K562 (cell line): ENCODE measurements at regions not wholly inside any gene's neighbourhood (a gene's known extent, or its start where the extent isn't known, plus 50 kb on each side); places are given as distances from the start of the nearest gene placed in this dataset.
A peak's percentile ranks its signal among the peaks of the same experiment; 100 is the strongest.

Experiments
- ATAC-seq: fragments of 200-7000 bp; cut with Tn5 transposase; 3 replicates; pipeline ENCODE4 v1.9.1; 2020; ENCODE audit warnings: moderate library complexity
- BruUV-seq: library from RNA; stranded (reverse); fragments of 400-500 nt; replicated peaks from 2 replicates; lab custom pipeline; 2021; lab: Mats Ljungman, UMichigan
- CTCF ChIA-PET: fragments of 300-600 bp; formaldehyde crosslinking; extraction: SDS; loops from one replicate; lab custom pipeline; 2021; ENCODE audit warnings: low intra/inter-chr PET ratio; lab: Yijun Ruan, JAX
- POLR2A ChIA-PET: fragments of 300-600, 350-650 bp; sonication (Branson Sonifier 250); formaldehyde crosslinking; extraction: SDS; loops from one replicate; lab custom pipeline; 2021; ENCODE audit warnings: antibody characterized with exemption, inconsistent platforms; lab: Yijun Ruan, JAX
- DNase-seq, 4 experiments: peaks; one replicate each; pipeline versions ENCODE4 v3.0.0 to v3.0.0-alpha.2; 2011 to 2018; ENCODE audit warnings: low spot score in 3 of 4, mixed read lengths in 3 of 4; ENCODE audit errors: extremely low read depth in 1 of 4
- FAIRE-seq: peaks from 2 replicates; lab custom pipeline; 2011; peaks lifted over from hg19 to GRCh38; lab: Jason Lieb, UNC
- H2AFZ ChIP-seq: 2 replicates; pipeline ENCODE4 v1.6.0; 2011; ENCODE audit warnings: low read depth, low read length, control low read depth, inconsistent platforms
- H3K27ac ChIP-seq: fragments of 200-600 bp; 3 replicates; pipeline ENCODE4 v1.8.0; 2011; ENCODE audit warnings: low read depth, mild to moderate bottlenecking, control low read depth, inconsistent platforms, low read length, moderate library complexity, mixed read lengths; ENCODE audit errors: extremely low read depth
- H3K27me3 ChIP-seq, 2 experiments: fragments of 300-600 bp in 1 of 2; 2 replicates in 1 of 2; 3 replicates in 1 of 2; pipeline versions ENCODE4 v1.6.0 to v1.8.0; 2011; ENCODE audit warnings: inconsistent platforms in 2 of 2, low read length in 2 of 2, mild to moderate bottlenecking in 1 of 2, mixed read lengths in 1 of 2, moderate library complexity in 1 of 2; ENCODE audit not compliant: control insufficient read depth in 2 of 2, insufficient read depth in 2 of 2
- H3K36me3 ChIP-seq: fragments of 300-600 bp; 3 replicates; pipeline ENCODE4 v1.8.0; 2011; ENCODE audit warnings: mild to moderate bottlenecking, low read length, inconsistent platforms; ENCODE audit not compliant: control insufficient read depth, insufficient read depth
- H3K4me1 ChIP-seq, 2 experiments: fragments of 200-600 bp in 1 of 2; replicated peaks in 1 of 2; 2 replicates in 1 of 2; 3 replicates in 1 of 2; pipeline versions ENCODE4 v1.5.1 to v1.8.0; 2011; ENCODE audit warnings: inconsistent platforms in 2 of 2, low read length in 2 of 2, mild to moderate bottlenecking in 1 of 2, mixed read lengths in 1 of 2, moderate library complexity in 1 of 2; ENCODE audit not compliant: control insufficient read depth in 2 of 2, insufficient read depth in 2 of 2
- H3K4me2 ChIP-seq: 2 replicates; pipeline ENCODE4 v1.6.1; 2011; ENCODE audit warnings: low read length, control low read depth, inconsistent platforms, mixed read lengths; ENCODE audit not compliant: insufficient read depth
- H3K4me3 ChIP-seq: fragments of 200-600 bp; sonication (generic), shearing (Covaris generic); 2 replicates; pipeline ENCODE4 v1.5.1; 2016; ENCODE audit warnings: control low read depth, inconsistent platforms
- H3K79me2 ChIP-seq: fragments of 200-600 bp; 3 replicates; pipeline ENCODE4 v1.8.0; 2011; ENCODE audit warnings: low read length, inconsistent platforms; ENCODE audit not compliant: control insufficient read depth, insufficient read depth
- H3K9ac ChIP-seq, 2 experiments: 2 replicates each; pipeline versions ENCODE4 v1.6.0 to v1.6.1; 2011; ENCODE audit warnings: low read depth in 2 of 2, low read length in 2 of 2, control low read depth in 1 of 2, inconsistent platforms in 1 of 2, mild to moderate bottlenecking in 1 of 2, mixed read lengths in 1 of 2; ENCODE audit not compliant: insufficient read depth in 1 of 2
- H3K9me1 ChIP-seq: one replicate; pipeline ENCODE4 v1.6.0; 2011; ENCODE audit warnings: inconsistent platforms, mild to moderate bottlenecking, low read length, moderate library complexity; ENCODE audit not compliant: control insufficient read depth, insufficient read depth
- H3K9me3 ChIP-seq: replicated peaks from 2 replicates; pipeline ENCODE4 v1.5.1; 2011; ENCODE audit warnings: low read depth, low read length, inconsistent platforms; ENCODE audit not compliant: control insufficient read depth, insufficient read depth
- H4K20me1 ChIP-seq: replicated peaks from 2 replicates; pipeline ENCODE4 v1.6.1; 2011; ENCODE audit warnings: low read length, inconsistent platforms, mixed read lengths; ENCODE audit not compliant: control insufficient read depth, insufficient read depth
- ASH1L ChIP-seq: fragments of 450-650 bp; IDR thresholded peaks from 2 replicates; pipeline ENCODE4 v1.6.1; 2018; ENCODE audit warnings: borderline replicate concordance, mild to moderate bottlenecking, low read depth; ENCODE audit not compliant: partially characterized antibody
- ATF1 ChIP-seq, 2 experiments: fragments of 450-650 bp in 1 of 2; IDR thresholded peaks; 2 replicates each; pipeline ENCODE4 v1.6.1; 2016; ENCODE audit warnings: missing compliant biosample characterization in 1 of 2, missing genetic modification characterization in 1 of 2
- CC2D1A ChIP-seq: fragments of 450-650 bp; IDR thresholded peaks from 2 replicates; pipeline ENCODE4 v1.6.1; 2017; ENCODE audit warnings: mild to moderate bottlenecking
- RHOXF2B ChIP-seq: fragments of 250-450 bp; sonication (Bioruptor Pico); conservative IDR thresholded peaks from 2 replicates; pipeline ENCODE4 v1.5.1; 2021
- TEAD2 ChIP-seq: fragments of 450-650 bp; IDR thresholded peaks from 2 replicates; pipeline ENCODE4 v1.6.1; 2016; ENCODE audit warnings: missing genetic modification characterization, control low read depth, missing compliant biosample characterization
- WGBS: fragments of 100-300 bp; shearing (Covaris generic); methylation state at CpG from one replicate; pipeline ENCODE4 v1.1.6; 2016; ENCODE audit warnings: low coverage, mixed read lengths; ENCODE audit not compliant: insufficient coverage; ENCODE audit errors: missing lambda C conversion rate; 5-methylcytosine and 5-hydroxymethylcytosine counted together
- in situ Hi-C: fragments of 300-500 bp; cut with MboI; formaldehyde crosslinking; loops from 4 replicates; pipeline ENCODE4 v1.15.0; 2018; ENCODE audit warnings: inconsistent platforms, mixed read lengths
- intact Hi-C: fragments of 100-400 bp; cut with micrococcal nuclease; formaldehyde crosslinking; loops from 2 replicates; pipeline ENCODE4 v1.14.2; 2022
- TF ChIP-seq, protein P1 (sequence below): sonication (generic); formaldehyde crosslinking; IDR thresholded peaks from 2 replicates; pipeline ENCODE4 v1.5.0; 2020; ENCODE audit warnings: missing genetic modification reagents
- TF ChIP-seq, protein P2 (sequence below): fragments of 250-450 bp; sonication (Bioruptor Pico); IDR thresholded peaks from 2 replicates; pipeline ENCODE4 v1.5.0; 2022; ENCODE audit warnings: mild to moderate bottlenecking
- TF ChIP-seq, protein P3 (sequence below): sonication (generic); formaldehyde crosslinking; IDR thresholded peaks from 2 replicates; pipeline ENCODE4 v1.8.0; 2022; ENCODE audit warnings: mild to moderate bottlenecking, missing genetic modification reagents

- CTCF ChIA-PET = no interaction called here
- no peak overlapping the region for H2AFZ ChIP-seq
- ATAC-seq (peak; percentile 55), DNase-seq (peak in 1 of 4 experiments; percentile 21), FAIRE-seq (no peak)
- H3K4me2 ChIP-seq = no peak overlapping the region
- no peaks in the 10 kb centered on the region for H4K20me1 ChIP-seq
- H3K9me1 ChIP-seq = no peaks in the 10 kb centered on the region
- 16% methylated on average over 5 of the region's 5 CpGs for WGBS
- H3K4me1 ChIP-seq = peaks cover 2 to 12% of the 10 kb centered on the region in 2 experiments; a peak in 4 of 5 replicates
- no peak overlapping the region for H3K27ac ChIP-seq
- H3K36me3 ChIP-seq = no peaks in the 10 kb centered on the region
- POLR2A ChIA-PET = no interaction called here
- intact Hi-C loops (no loop called here), in situ Hi-C loops (no loop called here)
- H3K9me3 ChIP-seq = no peaks in the 10 kb centered on the region
- no peak overlapping the region for H3K9ac ChIP-seq
- H3K79me2 ChIP-seq = no peaks in the 10 kb centered on the region
- no peak overlapping the region for H3K4me3 ChIP-seq
- BruUV-seq = no TSS peak
- H3K27me3 ChIP-seq = peaks cover 6 to 37% of the 10 kb centered on the region in 2 experiments; a peak in 4 of 5 replicates
- no peak for TF ChIP-seq CC2D1A
- no peak for TF ChIP-seq RHOXF2B (CRISPR knock-in tag)
- TF ChIP-seq, protein P1, sequence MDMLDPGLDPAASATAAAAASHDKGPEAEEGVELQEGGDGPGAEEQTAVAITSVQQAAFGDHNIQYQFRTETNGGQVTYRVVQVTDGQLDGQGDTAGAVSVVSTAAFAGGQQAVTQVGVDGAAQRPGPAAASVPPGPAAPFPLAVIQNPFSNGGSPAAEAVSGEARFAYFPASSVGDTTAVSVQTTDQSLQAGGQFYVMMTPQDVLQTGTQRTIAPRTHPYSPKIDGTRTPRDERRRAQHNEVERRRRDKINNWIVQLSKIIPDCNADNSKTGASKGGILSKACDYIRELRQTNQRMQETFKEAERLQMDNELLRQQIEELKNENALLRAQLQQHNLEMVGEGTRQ (CRISPR knock-in tag) = no peak
- TF ChIP-seq, all 486 proteins: peak for 0
Measured at GRCh38 chr6:105985098-105985815, 100.9 kb upstream of the PRDM1 start.

DNA sequence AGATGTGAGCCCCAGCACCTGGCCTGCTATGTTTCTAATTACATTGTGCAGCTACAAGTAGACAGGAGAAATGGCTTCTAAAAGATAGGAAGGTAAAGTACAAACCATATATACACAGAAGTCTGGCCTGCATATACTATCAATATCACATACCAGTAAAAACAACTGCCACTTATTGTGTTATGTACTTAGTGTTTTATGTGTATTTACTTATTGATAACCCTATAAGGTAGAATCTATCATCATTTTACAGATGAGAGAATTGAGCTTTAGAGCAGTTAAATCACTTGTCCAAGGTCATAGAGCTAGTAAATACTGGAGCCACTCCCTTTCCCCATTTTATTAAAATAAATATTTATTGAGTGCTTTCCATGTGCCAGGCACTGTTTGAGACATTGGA is 102.4 kb upstream of the PRDM1 start:
- H3K27ac ChIP-seq = no peak overlapping the region
- no peak overlapping the region for H3K9ac ChIP-seq
- no peak for FAIRE-seq
- H3K4me3 ChIP-seq = no peak overlapping the region
- intact Hi-C loops (no loop called here), in situ Hi-C loops (no loop called here)
- ChIA-PET CTCF (no interaction called here), POLR2A (interaction anchor here (1.2 kb wide), 1 partner anchor 9 kb away, joined by 3 read pairs; no protein-coding TSS in a partner anchor)
- peaks cover 7 to 37% of the 10 kb centered on the region in 2 experiments; a peak in 4 of 5 replicates for H3K27me3 ChIP-seq
- H2AFZ ChIP-seq = no peak overlapping the region
- no peaks in the 10 kb centered on the region; the same call in 1 of the 2 replicates for H3K9me3 ChIP-seq
- no peaks in the 10 kb centered on the region for H4K20me1 ChIP-seq
- no peak overlapping the region for H3K4me2 ChIP-seq
- ATAC-seq = no peak
- H3K4me1 ChIP-seq = peaks cover 0 to 12% of the 10 kb centered on the region in 2 experiments; a peak in 2 of 5 replicates
- H3K36me3 ChIP-seq = no peaks in the 10 kb centered on the region
- no peaks in the 10 kb centered on the region for H3K9me1 ChIP-seq
- no peaks in the 10 kb centered on the region for H3K79me2 ChIP-seq
- DNase-seq = no peak
- BruUV-seq = no TSS peak
- TF ChIP-seq, protein P2, sequence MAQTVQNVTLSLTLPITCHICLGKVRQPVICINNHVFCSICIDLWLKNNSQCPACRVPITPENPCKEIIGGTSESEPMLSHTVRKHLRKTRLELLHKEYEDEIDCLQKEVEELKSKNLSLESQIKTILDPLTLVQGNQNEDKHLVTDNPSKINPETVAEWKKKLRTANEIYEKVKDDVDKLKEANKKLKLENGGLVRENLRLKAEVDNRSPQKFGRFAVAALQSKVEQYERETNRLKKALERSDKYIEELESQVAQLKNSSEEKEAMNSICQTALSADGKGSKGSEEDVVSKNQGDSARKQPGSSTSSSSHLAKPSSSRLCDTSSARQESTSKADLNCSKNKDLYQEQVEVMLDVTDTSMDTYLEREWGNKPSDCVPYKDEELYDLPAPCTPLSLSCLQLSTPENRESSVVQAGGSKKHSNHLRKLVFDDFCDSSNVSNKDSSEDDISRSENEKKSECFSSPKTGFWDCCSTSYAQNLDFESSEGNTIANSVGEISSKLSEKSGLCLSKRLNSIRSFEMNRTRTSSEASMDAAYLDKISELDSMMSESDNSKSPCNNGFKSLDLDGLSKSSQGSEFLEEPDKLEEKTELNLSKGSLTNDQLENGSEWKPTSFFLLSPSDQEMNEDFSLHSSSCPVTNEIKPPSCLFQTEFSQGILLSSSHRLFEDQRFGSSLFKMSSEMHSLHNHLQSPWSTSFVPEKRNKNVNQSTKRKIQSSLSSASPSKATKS (CRISPR knock-in tag) = no peak
- TF ChIP-seq ASH1L = no peak
- TF ChIP-seq ATF1 (CRISPR knock-in tag; IDR thresholded peaks at IDR 0.05) = no peak
- TF ChIP-seq ATF1 (tag; IDR thresholded peaks at IDR 0.05) = no peak
- no peak for TF ChIP-seq TEAD2 (tag)
- TF ChIP-seq, protein P3, sequence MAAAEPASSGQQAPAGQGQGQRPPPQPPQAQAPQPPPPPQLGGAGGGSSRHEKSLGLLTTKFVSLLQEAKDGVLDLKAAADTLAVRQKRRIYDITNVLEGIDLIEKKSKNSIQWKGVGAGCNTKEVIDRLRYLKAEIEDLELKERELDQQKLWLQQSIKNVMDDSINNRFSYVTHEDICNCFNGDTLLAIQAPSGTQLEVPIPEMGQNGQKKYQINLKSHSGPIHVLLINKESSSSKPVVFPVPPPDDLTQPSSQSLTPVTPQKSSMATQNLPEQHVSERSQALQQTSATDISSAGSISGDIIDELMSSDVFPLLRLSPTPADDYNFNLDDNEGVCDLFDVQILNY = no peak
